Liver (tissue), 8 donors: ENCODE measurements at regions not wholly inside any gene's neighbourhood (a gene's known extent, or its start where the extent isn't known, plus 50 kb on each side); places are given as distances from the start of the nearest gene placed in this dataset.

Experiments
- DNase-seq: peaks from one replicate; pipeline ENCODE4 v3.0.0-alpha.2; 2017; ENCODE audit warnings: low spot score
- H3K27ac ChIP-seq, 2 donors: one replicate each; pipeline ENCODE4 v1.7.0; 2013; ENCODE audit warnings: inconsistent platforms in 2 of 2, low read length in 2 of 2, control low read depth in 1 of 2, low read depth in 1 of 2, mild to moderate bottlenecking in 1 of 2
- H3K27me3 ChIP-seq, 4 donors: one replicate each; pipeline versions ENCODE4 v1.6.1 to v1.7.0; 2013; ENCODE audit warnings: low read length in 3 of 4, inconsistent platforms in 1 of 4, mild to moderate bottlenecking in 1 of 4, moderate library complexity in 1 of 4; ENCODE audit not compliant: control insufficient read depth in 4 of 4, insufficient read depth in 4 of 4
- H3K36me3 ChIP-seq, 4 donors: one replicate each; pipeline versions ENCODE4 v1.6.1 to v1.7.0; 2013; ENCODE audit warnings: low read length in 3 of 4, mild to moderate bottlenecking in 3 of 4, low read depth in 1 of 4, moderate library complexity in 1 of 4; ENCODE audit not compliant: control insufficient read depth in 4 of 4, insufficient read depth in 3 of 4
- H3K4me1 ChIP-seq, 4 donors: one replicate each; pipeline versions ENCODE4 v1.6.1 to v1.7.0; 2013; ENCODE audit warnings: low read length in 3 of 4, mild to moderate bottlenecking in 3 of 4, moderate library complexity in 1 of 4; ENCODE audit not compliant: control insufficient read depth in 4 of 4, insufficient read depth in 4 of 4
- H3K4me3 ChIP-seq, 3 donors: one replicate each; pipeline versions ENCODE4 v1.6.1 to v1.7.0; 2013; ENCODE audit warnings: low read length in 3 of 3, control low read depth in 1 of 3, low read depth in 1 of 3, mild to moderate bottlenecking in 1 of 3
- H3K9ac ChIP-seq, 2 donors: one replicate each; pipeline ENCODE4 v1.7.0; 2013; ENCODE audit warnings: low read length in 2 of 2, mild to moderate bottlenecking in 2 of 2, moderate library complexity in 2 of 2, control low read depth in 1 of 2, low read depth in 1 of 2
- H3K9me3 ChIP-seq, 4 donors: one replicate each; pipeline versions ENCODE4 v1.6.1 to v1.7.0; 2013; ENCODE audit warnings: low read length in 3 of 4; ENCODE audit not compliant: control insufficient read depth in 4 of 4
- EGR1 ChIP-seq, 2 donors: IDR thresholded peaks; 2 replicates each; pipeline ENCODE4 v1.6.1; 2016 to 2018; ENCODE audit warnings: antibody characterized with exemption in 2 of 2, low read depth in 2 of 2
- FOXA1 ChIP-seq: IDR thresholded peaks from 2 replicates; pipeline ENCODE4 v1.6.1; 2016; ENCODE audit warnings: antibody characterized with exemption
- FOXA2 ChIP-seq: IDR thresholded peaks from 2 replicates; pipeline ENCODE4 v1.6.1; 2016; ENCODE audit warnings: antibody characterized with exemption
- GABPA ChIP-seq, 2 donors: IDR thresholded peaks in 1 of 2; conservative IDR thresholded peaks in 1 of 2; 2 replicates each; pipeline ENCODE4 v1.6.1; 2016; ENCODE audit warnings: antibody characterized with exemption in 2 of 2, mild to moderate bottlenecking in 1 of 2, moderate library complexity in 1 of 2
- HNF4A ChIP-seq, 2 donors: conservative IDR thresholded peaks; 2 replicates each; pipeline ENCODE4 v1.6.1; 2016; ENCODE audit warnings: antibody characterized with exemption in 2 of 2, mild to moderate bottlenecking in 2 of 2
- HNF4G ChIP-seq: IDR thresholded peaks from 2 replicates; pipeline ENCODE4 v1.6.1; 2016; ENCODE audit warnings: antibody characterized with exemption
- JUND ChIP-seq, 2 donors: IDR thresholded peaks; 2 replicates each; pipeline ENCODE4 v1.6.1; 2016; ENCODE audit warnings: antibody characterized with exemption in 2 of 2
- NR2F2 ChIP-seq: IDR thresholded peaks from 2 replicates; pipeline ENCODE4 v1.6.1; 2016; ENCODE audit warnings: antibody characterized with exemption
- RAD21 ChIP-seq, 2 donors: IDR thresholded peaks; 2 replicates each; pipeline ENCODE4 v1.6.1; 2016; ENCODE audit warnings: antibody characterized with exemption in 2 of 2, mild to moderate bottlenecking in 2 of 2
- RXRA ChIP-seq, 2 donors: IDR thresholded peaks; 2 replicates each; pipeline ENCODE4 v1.6.1; 2017 to 2018; ENCODE audit warnings: antibody characterized with exemption in 2 of 2, mild to moderate bottlenecking in 1 of 2
- SP1 ChIP-seq: IDR thresholded peaks from 2 replicates; pipeline ENCODE4 v1.6.1; 2018; ENCODE audit warnings: antibody characterized with exemption, mild to moderate bottlenecking
- TAF1 ChIP-seq: conservative IDR thresholded peaks from 2 replicates; pipeline ENCODE4 v1.6.1; 2016; ENCODE audit warnings: antibody characterized with exemption, mild to moderate bottlenecking
- YY1 ChIP-seq: IDR thresholded peaks from 2 replicates; pipeline ENCODE4 v1.6.1; 2016; ENCODE audit warnings: antibody characterized with exemption, mild to moderate bottlenecking
- WGBS: extraction: QIAGEN DNeasy Blood & Tissue Kit; methylation state at CpG from one replicate; pipeline ENCODE4 v1.1.7; 2013; 5-methylcytosine and 5-hydroxymethylcytosine counted together
- TF ChIP-seq, protein P1 (sequence below): IDR thresholded peaks from 2 replicates; pipeline ENCODE4 v1.6.1; 2016; ENCODE audit warnings: antibody characterized with exemption
- TF ChIP-seq, protein P2 (sequence below): IDR thresholded peaks from 2 replicates; pipeline ENCODE4 v1.6.1; 2016; ENCODE audit warnings: antibody characterized with exemption
- TF ChIP-seq, protein P3 (sequence below): IDR thresholded peaks from 2 replicates; pipeline ENCODE4 v1.6.1; 2016; ENCODE audit warnings: antibody characterized with exemption, mild to moderate bottlenecking
- TF ChIP-seq, protein P4 (sequence below): fragments of 150-350 bp; IDR thresholded peaks from 2 replicates; pipeline ENCODE4 v1.5.1; 2017; ENCODE audit warnings: improper control_type of control experiment, low read depth, low read length; ENCODE audit not compliant: missing input control
- TF ChIP-seq, protein P5 (sequence below): IDR thresholded peaks from 2 replicates; pipeline ENCODE4 v1.6.1; 2016; ENCODE audit warnings: antibody characterized with exemption
- donor health status: healthy.
- donor health status: healthy.
- donor health status: healthy.
- donor health status: healthy.
- donor health status: healthy.

DNA sequence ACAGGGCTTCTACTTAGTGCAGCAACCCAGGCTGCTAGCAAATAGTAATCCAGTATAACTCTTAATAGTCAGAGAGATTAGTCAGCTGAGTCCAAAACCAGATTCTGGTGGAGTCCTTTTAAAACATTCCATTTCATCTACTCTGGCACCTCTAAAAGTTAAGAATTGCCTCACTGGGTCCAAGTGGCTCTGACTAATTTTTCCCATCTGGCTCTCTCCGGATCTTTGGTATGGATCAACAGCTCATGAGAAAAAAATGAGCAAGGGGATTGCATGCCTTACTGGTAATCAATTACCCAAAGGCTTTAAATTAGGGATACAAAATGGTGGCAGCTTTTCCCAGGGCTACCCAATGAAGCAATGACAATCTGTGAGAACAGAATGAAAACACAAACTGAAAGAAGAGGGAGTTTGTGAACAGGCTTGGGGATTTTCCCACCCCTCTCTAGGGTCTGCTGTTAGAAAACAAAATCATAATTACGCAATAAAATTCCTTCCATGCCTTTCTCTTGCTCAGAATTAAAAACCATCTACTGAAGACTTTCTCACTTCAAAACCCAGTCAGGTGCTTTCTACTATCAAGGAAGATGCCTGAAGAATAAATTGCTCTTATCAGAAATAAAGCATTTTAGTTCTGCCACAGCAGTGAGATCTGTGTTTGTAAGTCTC lies 84.6 kb upstream of the PMFBP1 start:
- TF ChIP-seq, protein P1, sequence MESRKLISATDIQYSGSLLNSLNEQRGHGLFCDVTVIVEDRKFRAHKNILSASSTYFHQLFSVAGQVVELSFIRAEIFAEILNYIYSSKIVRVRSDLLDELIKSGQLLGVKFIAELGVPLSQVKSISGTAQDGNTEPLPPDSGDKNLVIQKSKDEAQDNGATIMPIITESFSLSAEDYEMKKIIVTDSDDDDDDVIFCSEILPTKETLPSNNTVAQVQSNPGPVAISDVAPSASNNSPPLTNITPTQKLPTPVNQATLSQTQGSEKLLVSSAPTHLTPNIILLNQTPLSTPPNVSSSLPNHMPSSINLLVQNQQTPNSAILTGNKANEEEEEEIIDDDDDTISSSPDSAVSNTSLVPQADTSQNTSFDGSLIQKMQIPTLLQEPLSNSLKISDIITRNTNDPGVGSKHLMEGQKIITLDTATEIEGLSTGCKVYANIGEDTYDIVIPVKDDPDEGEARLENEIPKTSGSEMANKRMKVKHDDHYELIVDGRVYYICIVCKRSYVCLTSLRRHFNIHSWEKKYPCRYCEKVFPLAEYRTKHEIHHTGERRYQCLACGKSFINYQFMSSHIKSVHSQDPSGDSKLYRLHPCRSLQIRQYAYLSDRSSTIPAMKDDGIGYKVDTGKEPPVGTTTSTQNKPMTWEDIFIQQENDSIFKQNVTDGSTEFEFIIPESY, result no peak
- TF ChIP-seq HNF4A (conservative IDR thresholded peaks at IDR 0.05) (no peak), HNF4G (no peak), FOXA1 (no peak), RAD21 (IDR thresholded peaks at IDR 0.05) (no peak), TAF1 (no peak), GABPA (IDR thresholded peaks at IDR 0.05 in 1 of 2, conservative IDR thresholded peaks at IDR 0.05 in 1 of 2) (no peak), YY1 (no peak)
- TF ChIP-seq, protein P2, sequence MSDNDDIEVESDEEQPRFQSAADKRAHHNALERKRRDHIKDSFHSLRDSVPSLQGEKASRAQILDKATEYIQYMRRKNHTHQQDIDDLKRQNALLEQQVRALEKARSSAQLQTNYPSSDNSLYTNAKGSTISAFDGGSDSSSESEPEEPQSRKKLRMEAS, result no peak
- TF ChIP-seq, protein P3, sequence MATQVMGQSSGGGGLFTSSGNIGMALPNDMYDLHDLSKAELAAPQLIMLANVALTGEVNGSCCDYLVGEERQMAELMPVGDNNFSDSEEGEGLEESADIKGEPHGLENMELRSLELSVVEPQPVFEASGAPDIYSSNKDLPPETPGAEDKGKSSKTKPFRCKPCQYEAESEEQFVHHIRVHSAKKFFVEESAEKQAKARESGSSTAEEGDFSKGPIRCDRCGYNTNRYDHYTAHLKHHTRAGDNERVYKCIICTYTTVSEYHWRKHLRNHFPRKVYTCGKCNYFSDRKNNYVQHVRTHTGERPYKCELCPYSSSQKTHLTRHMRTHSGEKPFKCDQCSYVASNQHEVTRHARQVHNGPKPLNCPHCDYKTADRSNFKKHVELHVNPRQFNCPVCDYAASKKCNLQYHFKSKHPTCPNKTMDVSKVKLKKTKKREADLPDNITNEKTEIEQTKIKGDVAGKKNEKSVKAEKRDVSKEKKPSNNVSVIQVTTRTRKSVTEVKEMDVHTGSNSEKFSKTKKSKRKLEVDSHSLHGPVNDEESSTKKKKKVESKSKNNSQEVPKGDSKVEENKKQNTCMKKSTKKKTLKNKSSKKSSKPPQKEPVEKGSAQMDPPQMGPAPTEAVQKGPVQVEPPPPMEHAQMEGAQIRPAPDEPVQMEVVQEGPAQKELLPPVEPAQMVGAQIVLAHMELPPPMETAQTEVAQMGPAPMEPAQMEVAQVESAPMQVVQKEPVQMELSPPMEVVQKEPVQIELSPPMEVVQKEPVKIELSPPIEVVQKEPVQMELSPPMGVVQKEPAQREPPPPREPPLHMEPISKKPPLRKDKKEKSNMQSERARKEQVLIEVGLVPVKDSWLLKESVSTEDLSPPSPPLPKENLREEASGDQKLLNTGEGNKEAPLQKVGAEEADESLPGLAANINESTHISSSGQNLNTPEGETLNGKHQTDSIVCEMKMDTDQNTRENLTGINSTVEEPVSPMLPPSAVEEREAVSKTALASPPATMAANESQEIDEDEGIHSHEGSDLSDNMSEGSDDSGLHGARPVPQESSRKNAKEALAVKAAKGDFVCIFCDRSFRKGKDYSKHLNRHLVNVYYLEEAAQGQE, result no peak
- TF ChIP-seq, protein P4, sequence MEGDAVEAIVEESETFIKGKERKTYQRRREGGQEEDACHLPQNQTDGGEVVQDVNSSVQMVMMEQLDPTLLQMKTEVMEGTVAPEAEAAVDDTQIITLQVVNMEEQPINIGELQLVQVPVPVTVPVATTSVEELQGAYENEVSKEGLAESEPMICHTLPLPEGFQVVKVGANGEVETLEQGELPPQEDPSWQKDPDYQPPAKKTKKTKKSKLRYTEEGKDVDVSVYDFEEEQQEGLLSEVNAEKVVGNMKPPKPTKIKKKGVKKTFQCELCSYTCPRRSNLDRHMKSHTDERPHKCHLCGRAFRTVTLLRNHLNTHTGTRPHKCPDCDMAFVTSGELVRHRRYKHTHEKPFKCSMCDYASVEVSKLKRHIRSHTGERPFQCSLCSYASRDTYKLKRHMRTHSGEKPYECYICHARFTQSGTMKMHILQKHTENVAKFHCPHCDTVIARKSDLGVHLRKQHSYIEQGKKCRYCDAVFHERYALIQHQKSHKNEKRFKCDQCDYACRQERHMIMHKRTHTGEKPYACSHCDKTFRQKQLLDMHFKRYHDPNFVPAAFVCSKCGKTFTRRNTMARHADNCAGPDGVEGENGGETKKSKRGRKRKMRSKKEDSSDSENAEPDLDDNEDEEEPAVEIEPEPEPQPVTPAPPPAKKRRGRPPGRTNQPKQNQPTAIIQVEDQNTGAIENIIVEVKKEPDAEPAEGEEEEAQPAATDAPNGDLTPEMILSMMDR, result no peak
- Histone ChIP-seq H3K27ac (no peak overlapping the region), H3K36me3 (no peaks in the 10 kb centered on the region), H3K27me3 (no peaks in the 10 kb centered on the region), H3K4me3 (no peak overlapping the region), H3K9ac (no peak overlapping the region), H3K4me1 (no peaks in the 10 kb centered on the region), H3K9me3 (no peaks in the 10 kb centered on the region)
- DNase-seq, result no peak
- WGBS, result 84% methylated on average over 2 of the region's 2 CpGs

- Histone ChIP-seq H3K4me3 (no peak overlapping the region), H3K27ac (no peak overlapping the region), H3K36me3 (no peaks in the 10 kb centered on the region), H3K4me1 (no peaks in the 10 kb centered on the region), H3K9ac (no peak overlapping the region), H3K9me3 (no peaks in the 10 kb centered on the region), H3K27me3 (no peaks in the 10 kb centered on the region)
- WGBS, result 91% methylated on average over 1 of the region's 1 CpG
- DNase-seq, result no peak
- no peak for TF ChIP-seq TAF1
- TF ChIP-seq HNF4G, result no peak
- TF ChIP-seq, protein P5, sequence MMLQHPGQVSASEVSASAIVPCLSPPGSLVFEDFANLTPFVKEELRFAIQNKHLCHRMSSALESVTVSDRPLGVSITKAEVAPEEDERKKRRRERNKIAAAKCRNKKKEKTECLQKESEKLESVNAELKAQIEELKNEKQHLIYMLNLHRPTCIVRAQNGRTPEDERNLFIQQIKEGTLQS, result no peak
- TF ChIP-seq HNF4A (conservative IDR thresholded peaks at IDR 0.05), result no peak
- no peak for TF ChIP-seq EGR1 (IDR thresholded peaks at IDR 0.05; ENCODE audit: low read depth in 2 of 2)
- no peak for TF ChIP-seq RXRA (IDR thresholded peaks at IDR 0.05)
- no peak for TF ChIP-seq FOXA2
- no peak for TF ChIP-seq NR2F2
- TF ChIP-seq JUND (IDR thresholded peaks at IDR 0.05), result no peak
- TF ChIP-seq SP1, result no peak
- no peak for TF ChIP-seq YY1
- TF ChIP-seq, protein P4, result no peak
- TF ChIP-seq FOXA1, result no peak
- no peak for TF ChIP-seq RAD21 (IDR thresholded peaks at IDR 0.05)
- TF ChIP-seq GABPA (IDR thresholded peaks at IDR 0.05 in 1 of 2, conservative IDR thresholded peaks at IDR 0.05 in 1 of 2), result no peak
Observed at GRCh38 chr16:72255786-72256185, 83.8 kb upstream of the PMFBP1 start.
